K562 (cell line): ENCODE measurements at regions not wholly inside any gene's neighbourhood (a gene's known extent, or its start where the extent isn't known, plus 50 kb on each side); places are given as distances from the start of the nearest gene placed in this dataset.

Source experiments
- ARID3A ChIP-seq: IDR thresholded peaks from 2 replicates; pipeline ENCODE4 v1.6.1; 2012; ENCODE audit warnings: low read depth, low read length, improper control_type of control experiment, borderline replicate concordance
- CLOCK ChIP-seq: fragments of 250-450 bp; sonication (Bioruptor Pico); IDR thresholded peaks from 2 replicates; pipeline ENCODE4 v1.4.0; 2020; ENCODE audit warnings: mild to moderate bottlenecking, moderate library complexity, borderline replicate concordance
- DMBX1 ChIP-seq: fragments of 250-450 bp; sonication (Bioruptor Pico); IDR thresholded peaks from 2 replicates; pipeline ENCODE4 v1.8.0; 2022; ENCODE audit warnings: inconsistent platforms, mild to moderate bottlenecking, moderate library complexity, borderline replicate concordance
- EWSR1 ChIP-seq: fragments of 450-650 bp; IDR thresholded peaks from 2 replicates; pipeline ENCODE4 v1.6.1; 2018; ENCODE audit warnings: borderline replicate concordance, mild to moderate bottlenecking, low read depth, moderate library complexity; ENCODE audit not compliant: partially characterized antibody
- HBP1 ChIP-seq: fragments of 450-650 bp; formaldehyde crosslinking; IDR thresholded peaks from 2 replicates; pipeline ENCODE4 v1.4.0; 2022; ENCODE audit warnings: missing genetic modification characterization
- HLTF ChIP-seq: fragments of 450-650 bp; IDR thresholded peaks from 2 replicates; pipeline ENCODE4 v1.6.1; 2016
- MAX ChIP-seq: sonication (generic); formaldehyde crosslinking; IDR thresholded peaks from 2 replicates; pipeline ENCODE4 v1.9.0; 2022; ENCODE audit warnings: mild to moderate bottlenecking, missing genetic modification reagents
- POLR2AphosphoS5 ChIP-seq: IDR thresholded peaks from 2 replicates; pipeline ENCODE4 v1.6.1; 2011; ENCODE audit warnings: mild to moderate bottlenecking, low read depth, low read length, moderate library complexity; ENCODE audit not compliant: control insufficient read depth, insufficient read depth
- SMAD1 ChIP-seq: fragments of 150-350 bp; IDR thresholded peaks from 2 replicates; pipeline ENCODE4 v1.6.1; 2014; ENCODE audit warnings: low read length, low read depth; ENCODE audit not compliant: partially characterized antibody
- TBL1XR1 ChIP-seq, 2 experiments: IDR thresholded peaks; 2 replicates each; pipeline ENCODE4 v1.6.1; 2012; ENCODE audit warnings: improper control_type of control experiment in 2 of 2, low read length in 2 of 2, mild to moderate bottlenecking in 1 of 2
- TCF15 ChIP-seq: fragments of 250-450 bp; sonication (Bioruptor Pico); IDR thresholded peaks from 2 replicates; pipeline ENCODE4 v1.8.0; 2022; ENCODE audit warnings: moderate library complexity, mild to moderate bottlenecking, inconsistent platforms
- TFAM ChIP-seq: fragments of 250-450 bp; sonication (Bioruptor Pico); conservative IDR thresholded peaks from 2 replicates; pipeline ENCODE4 v1.5.0; 2021; ENCODE audit warnings: mild to moderate bottlenecking, moderate library complexity
- ZNF140 ChIP-seq: fragments of 250-450 bp; sonication (Bioruptor Pico); IDR thresholded peaks from 2 replicates; pipeline ENCODE4 v1.8.0; 2021; ENCODE audit warnings: moderate library complexity, mild to moderate bottlenecking, inconsistent platforms
- ZNF592 ChIP-seq: fragments of 450-650 bp; IDR thresholded peaks from 2 replicates; pipeline ENCODE4 v1.6.1; 2017; ENCODE audit warnings: antibody characterized with exemption, mild to moderate bottlenecking
- ZNF780A ChIP-seq: fragments of 250-450 bp; sonication (Bioruptor Pico); IDR thresholded peaks from 2 replicates; pipeline ENCODE4 v1.5.0; 2021; ENCODE audit warnings: mild to moderate bottlenecking

- TF ChIP-seq SMAD1, result no peak
- TF ChIP-seq ARID3A, result peak; percentile 90
- TF ChIP-seq CLOCK (CRISPR knock-in tag), result no peak
- TF ChIP-seq ZNF592, result peak; percentile 57
- TF ChIP-seq HLTF, result no peak
- TF ChIP-seq POLR2AphosphoS5, result no peak
- no peak for TF ChIP-seq ZNF780A (CRISPR knock-in tag)
- no peak for TF ChIP-seq TCF15 (CRISPR knock-in tag)
- no peak for TF ChIP-seq TFAM (CRISPR knock-in tag)
- TF ChIP-seq MAX (CRISPR knock-in tag), result 0 out of 2 replicates have a peak, but pooled peaks have one; percentile 37
- no peak for TF ChIP-seq ZNF140 (CRISPR knock-in tag)
- no peak for TF ChIP-seq EWSR1
- 0 out of 2 replicates have a peak, but pooled peaks have one; percentile 37 for TF ChIP-seq HBP1 (CRISPR knock-in tag)
- TF ChIP-seq DMBX1 (CRISPR knock-in tag), result no peak
- TF ChIP-seq TBL1XR1 (IDR thresholded peaks at IDR 0.05; ENCODE audit: low read length in 2 of 2), result no peak
These were observed 55.3 kb downstream of the ELAPOR2 start (continued) for GRCh38 chr7:87003872-87004798.
